ENCODE measurements at regions not wholly inside any gene's neighbourhood (a gene's known extent, or its start where the extent isn't known, plus 50 kb on each side); places are given as distances from the start of the nearest gene placed in this dataset.
"Not testable (repeated sequence)": the region's sequence is repeated elsewhere in the genome, so short reads cannot be mapped to it uniquely, and the experiment has no call there.

DNA sequence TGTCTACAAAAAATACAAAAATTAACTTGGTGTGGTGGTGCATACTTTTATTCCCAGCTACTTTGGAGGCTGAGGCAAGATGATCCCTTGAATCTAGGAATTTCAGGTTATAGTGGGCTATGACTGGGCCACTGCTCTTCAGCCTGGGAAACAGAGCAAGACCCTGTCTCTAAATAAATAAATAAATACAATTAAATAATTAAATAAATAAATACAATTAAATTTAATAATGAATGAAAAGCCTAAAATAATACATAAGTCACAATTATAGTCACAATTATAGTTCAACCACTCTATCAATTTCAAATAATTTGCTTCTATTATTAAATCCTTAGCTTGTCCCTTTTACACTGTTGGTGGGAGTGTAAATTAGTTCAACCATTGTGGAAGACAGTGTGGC lies 146.4 kb upstream of the RFC3 start:
- DNase-seq (ENCODE audit: insufficient read length, low spot score) (no peak), FAIRE-seq (no peak)
- TF ChIP-seq, protein P1, sequence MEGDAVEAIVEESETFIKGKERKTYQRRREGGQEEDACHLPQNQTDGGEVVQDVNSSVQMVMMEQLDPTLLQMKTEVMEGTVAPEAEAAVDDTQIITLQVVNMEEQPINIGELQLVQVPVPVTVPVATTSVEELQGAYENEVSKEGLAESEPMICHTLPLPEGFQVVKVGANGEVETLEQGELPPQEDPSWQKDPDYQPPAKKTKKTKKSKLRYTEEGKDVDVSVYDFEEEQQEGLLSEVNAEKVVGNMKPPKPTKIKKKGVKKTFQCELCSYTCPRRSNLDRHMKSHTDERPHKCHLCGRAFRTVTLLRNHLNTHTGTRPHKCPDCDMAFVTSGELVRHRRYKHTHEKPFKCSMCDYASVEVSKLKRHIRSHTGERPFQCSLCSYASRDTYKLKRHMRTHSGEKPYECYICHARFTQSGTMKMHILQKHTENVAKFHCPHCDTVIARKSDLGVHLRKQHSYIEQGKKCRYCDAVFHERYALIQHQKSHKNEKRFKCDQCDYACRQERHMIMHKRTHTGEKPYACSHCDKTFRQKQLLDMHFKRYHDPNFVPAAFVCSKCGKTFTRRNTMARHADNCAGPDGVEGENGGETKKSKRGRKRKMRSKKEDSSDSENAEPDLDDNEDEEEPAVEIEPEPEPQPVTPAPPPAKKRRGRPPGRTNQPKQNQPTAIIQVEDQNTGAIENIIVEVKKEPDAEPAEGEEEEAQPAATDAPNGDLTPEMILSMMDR (IDR thresholded peaks at IDR 0.05; ENCODE audit: insufficient read depth, missing control alignments), result no peak

DNA sequence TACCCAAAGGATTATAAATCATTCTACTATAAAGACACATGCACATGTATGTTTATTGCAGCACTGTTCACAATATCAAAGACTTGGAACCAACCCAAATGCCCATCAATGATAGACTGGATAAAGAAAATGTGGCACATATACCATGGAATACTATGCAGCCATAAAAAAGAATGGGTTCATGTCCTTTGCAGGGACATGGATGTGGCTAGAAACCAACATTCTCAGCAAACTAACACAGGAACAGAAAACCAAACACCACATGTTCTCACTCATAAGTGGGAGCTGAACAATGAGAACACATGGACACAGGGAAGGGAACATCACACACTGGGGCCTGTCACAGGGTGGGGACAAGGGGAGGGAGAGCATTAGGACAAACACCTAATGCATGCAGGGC lies 145.9 kb upstream of the RFC3 start:
- FAIRE-seq; DNase-seq (ENCODE audit: insufficient read length, low spot score): not testable (repeated sequence)

DNA sequence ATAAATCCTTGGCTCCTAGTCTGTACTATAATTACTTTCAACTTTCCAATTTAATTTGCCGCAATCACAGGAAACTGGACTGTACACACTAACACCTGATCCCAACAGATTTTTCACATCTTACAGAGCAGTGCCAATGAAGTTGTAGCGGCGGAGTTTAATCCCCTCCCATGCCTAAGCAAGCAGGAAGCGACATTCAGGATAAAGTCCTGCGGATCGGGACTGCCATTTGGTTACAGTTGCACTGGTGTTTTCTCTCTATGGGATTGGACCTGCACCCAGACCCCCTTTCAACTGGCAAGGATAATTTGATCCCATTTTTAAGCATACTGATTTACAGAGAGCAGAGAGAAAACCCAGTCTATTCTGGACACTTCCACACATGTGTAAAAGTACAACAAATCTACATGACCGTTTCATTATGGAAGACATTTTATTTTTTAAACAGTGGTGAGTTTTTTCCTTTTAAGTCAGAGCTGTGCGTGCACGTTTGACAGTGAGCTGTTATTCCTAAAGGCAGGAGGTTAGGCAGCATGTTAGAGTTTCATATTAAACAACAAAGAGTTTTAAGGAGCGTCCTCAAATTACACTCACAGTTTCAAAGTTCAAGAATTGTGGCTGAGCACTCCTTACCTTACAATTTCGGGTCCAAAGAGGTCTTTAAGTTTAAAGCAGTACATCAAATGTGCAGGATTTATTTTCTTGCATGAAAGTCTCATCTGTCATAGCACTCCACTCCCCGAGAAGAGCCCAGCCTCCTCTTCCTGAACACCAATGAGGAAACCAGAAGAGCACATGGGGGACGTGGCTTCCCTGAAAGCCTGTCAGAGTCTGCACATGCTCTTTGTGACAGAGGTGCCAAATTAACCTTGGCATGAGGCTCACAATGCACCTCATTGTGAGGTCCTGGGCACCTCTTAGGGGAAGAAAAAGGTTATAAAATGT lies 141.6 kb upstream of the RFC3 start:
- TF ChIP-seq, protein P1 (IDR thresholded peaks at IDR 0.05; ENCODE audit: insufficient read depth, missing control alignments), result no peak
- no peak for FAIRE-seq
- no peak for DNase-seq (ENCODE audit: insufficient read length, low spot score)

- no peak for FAIRE-seq
- TF ChIP-seq, protein P1 (IDR thresholded peaks at IDR 0.05; ENCODE audit: insufficient read depth, missing control alignments), result no peak
These were observed 140.7 kb upstream of the RFC3 start for GRCh38 chr13:33677215-33677614.

GRCh38 chr13:33678084-33678483 lies 139.9 kb upstream of the RFC3 start:
- DNase-seq (ENCODE audit: insufficient read length, low spot score) (no peak), FAIRE-seq (no peak)
- TF ChIP-seq, protein P1 (IDR thresholded peaks at IDR 0.05; ENCODE audit: insufficient read depth, missing control alignments), result no peak

More at GRCh38 chr13:33677215-33677614, 140.7 kb upstream of the RFC3 start:
- no peak for DNase-seq (ENCODE audit: insufficient read length, low spot score)

DNA sequence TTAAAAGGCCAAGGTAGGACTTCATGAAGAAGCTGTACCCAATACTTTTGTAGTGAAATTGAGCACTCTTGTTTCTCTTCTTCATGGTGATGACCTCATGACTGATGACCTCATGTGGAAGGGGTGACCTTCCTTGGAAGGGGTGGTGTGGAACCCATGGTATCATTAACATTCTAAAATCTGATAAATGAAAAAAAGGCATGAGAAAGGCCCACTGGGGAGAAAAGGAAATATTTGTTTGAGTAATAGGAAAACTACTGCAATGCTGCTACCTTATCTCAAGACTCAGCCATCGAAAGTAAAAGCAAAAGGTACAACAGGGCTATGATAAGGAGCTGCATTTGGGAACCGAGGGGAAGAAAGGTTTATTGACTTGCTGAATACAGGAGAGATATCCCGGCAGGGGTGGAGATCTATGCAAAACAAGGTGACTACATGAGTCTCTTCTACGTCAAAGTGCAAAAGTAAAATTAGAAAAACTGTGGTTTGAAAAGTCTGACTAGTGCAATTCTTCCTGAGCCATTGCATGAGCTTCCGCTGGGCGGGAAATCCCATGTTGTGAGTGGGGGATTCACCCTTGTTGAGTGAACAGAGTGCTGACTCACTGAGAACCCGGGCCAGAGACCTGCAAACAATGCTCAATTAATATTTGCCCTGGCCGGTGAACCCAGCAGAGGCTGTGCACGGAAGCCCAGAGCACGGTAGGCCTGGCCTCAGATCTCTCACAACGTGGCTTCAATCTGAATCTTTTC lies 138.9 kb upstream of the RFC3 start:
- FAIRE-seq (no peak), DNase-seq (ENCODE audit: insufficient read length, low spot score) (no peak)
- TF ChIP-seq, protein P1 (IDR thresholded peaks at IDR 0.05; ENCODE audit: insufficient read depth, missing control alignments), result no peak

- DNase-seq (ENCODE audit: insufficient read length, low spot score), result no peak
- TF ChIP-seq, protein P1 (IDR thresholded peaks at IDR 0.05; ENCODE audit: insufficient read depth, missing control alignments), result no peak
- FAIRE-seq, result no peak
These were observed 138.3 kb upstream of the RFC3 start for GRCh38 chr13:33679658-33680012.

All from D721Med (cell line).